HepG2 (cell line): ENCODE measurements at regions not wholly inside any gene's neighbourhood (a gene's known extent, or its start where the extent isn't known, plus 50 kb on each side); places are given as distances from the start of the nearest gene placed in this dataset.

ENCODE experiments used
- ATF7 ChIP-seq, 2 experiments: fragments of 450-650 bp in 1 of 2; sonication (generic) in 1 of 2; formaldehyde crosslinking in 1 of 2; IDR thresholded peaks; 2 replicates each; pipeline versions ENCODE4 v1.4.0 to v1.6.1; 2016 to 2020; ENCODE audit warnings: antibody characterized with exemption in 1 of 2, mild to moderate bottlenecking in 1 of 2, missing genetic modification reagents in 1 of 2
- CAMTA2 ChIP-seq: sonication (generic); formaldehyde crosslinking; IDR thresholded peaks from 2 replicates; pipeline ENCODE4 v1.4.0; 2020; ENCODE audit warnings: mild to moderate bottlenecking, missing genetic modification reagents, borderline replicate concordance
- FOXK2 ChIP-seq: fragments of 450-650 bp; IDR thresholded peaks from 2 replicates; pipeline ENCODE4 v1.6.1; 2016
- GFI1 ChIP-seq: sonication (generic); formaldehyde crosslinking; IDR thresholded peaks from 2 replicates; pipeline ENCODE4 v1.5.0; 2020; ENCODE audit warnings: missing genetic modification reagents, mild to moderate bottlenecking, borderline replicate concordance
- HHEX ChIP-seq: IDR thresholded peaks from 2 replicates; pipeline ENCODE4 v1.6.1; 2016; ENCODE audit warnings: control low read depth
- KDM4B ChIP-seq: sonication (generic); formaldehyde crosslinking; IDR thresholded peaks from 2 replicates; pipeline ENCODE4 v1.4.0; 2020; ENCODE audit warnings: missing genetic modification reagents
- KDM5B ChIP-seq: sonication (generic); formaldehyde crosslinking; IDR thresholded peaks from 2 replicates; pipeline ENCODE4 v1.4.0; 2020; ENCODE audit warnings: missing genetic modification reagents, mild to moderate bottlenecking, borderline replicate concordance
- MATR3 ChIP-seq: sonication (generic); formaldehyde crosslinking; IDR thresholded peaks from 2 replicates; pipeline ENCODE4 v1.4.0; 2020; ENCODE audit warnings: missing genetic modification reagents
- MLX ChIP-seq: IDR thresholded peaks from 2 replicates; pipeline ENCODE4 v1.6.1; 2016
- PRDM10 ChIP-seq: sonication (generic); formaldehyde crosslinking; IDR thresholded peaks from 2 replicates; pipeline ENCODE4 v1.4.0; 2020; ENCODE audit warnings: low read depth, missing genetic modification reagents
- REL ChIP-seq: sonication (generic); formaldehyde crosslinking; conservative IDR thresholded peaks from 2 replicates; pipeline ENCODE4 v1.8.0; 2022; ENCODE audit warnings: mild to moderate bottlenecking, missing genetic modification reagents, moderate library complexity
- TARDBP ChIP-seq: sonication (generic); formaldehyde crosslinking; IDR thresholded peaks from 2 replicates; pipeline ENCODE4 v1.8.0; 2022; ENCODE audit warnings: mild to moderate bottlenecking, missing genetic modification reagents
- ZNF121 ChIP-seq: sonication (generic); formaldehyde crosslinking; IDR thresholded peaks from 2 replicates; pipeline ENCODE4 v1.5.0; 2020; ENCODE audit warnings: mild to moderate bottlenecking, missing genetic modification reagents
- ZNF451 ChIP-seq: sonication (generic); formaldehyde crosslinking; IDR thresholded peaks from 2 replicates; pipeline ENCODE4 v1.5.0; 2020; ENCODE audit warnings: mild to moderate bottlenecking, missing genetic modification reagents
- ZNF570 ChIP-seq: sonication (generic); formaldehyde crosslinking; IDR thresholded peaks from 2 replicates; pipeline ENCODE4 v1.4.0; 2020; ENCODE audit warnings: mild to moderate bottlenecking, missing genetic modification reagents, borderline replicate concordance
- ZNF674 ChIP-seq: sonication (generic); formaldehyde crosslinking; IDR thresholded peaks from 2 replicates; pipeline ENCODE4 v1.5.0; 2020; ENCODE audit warnings: low read depth, mild to moderate bottlenecking, missing genetic modification reagents
- ZNF891 ChIP-seq: sonication (generic); formaldehyde crosslinking; IDR thresholded peaks from 2 replicates; pipeline ENCODE4 v1.5.0; 2020; ENCODE audit warnings: mild to moderate bottlenecking, missing genetic modification reagents
- TF ChIP-seq, protein P1 (sequence below): sonication (generic); formaldehyde crosslinking; IDR thresholded peaks from 2 replicates; pipeline ENCODE4 v1.4.0; 2020; ENCODE audit warnings: mild to moderate bottlenecking, missing genetic modification reagents, borderline replicate concordance

- TF ChIP-seq, protein P1, sequence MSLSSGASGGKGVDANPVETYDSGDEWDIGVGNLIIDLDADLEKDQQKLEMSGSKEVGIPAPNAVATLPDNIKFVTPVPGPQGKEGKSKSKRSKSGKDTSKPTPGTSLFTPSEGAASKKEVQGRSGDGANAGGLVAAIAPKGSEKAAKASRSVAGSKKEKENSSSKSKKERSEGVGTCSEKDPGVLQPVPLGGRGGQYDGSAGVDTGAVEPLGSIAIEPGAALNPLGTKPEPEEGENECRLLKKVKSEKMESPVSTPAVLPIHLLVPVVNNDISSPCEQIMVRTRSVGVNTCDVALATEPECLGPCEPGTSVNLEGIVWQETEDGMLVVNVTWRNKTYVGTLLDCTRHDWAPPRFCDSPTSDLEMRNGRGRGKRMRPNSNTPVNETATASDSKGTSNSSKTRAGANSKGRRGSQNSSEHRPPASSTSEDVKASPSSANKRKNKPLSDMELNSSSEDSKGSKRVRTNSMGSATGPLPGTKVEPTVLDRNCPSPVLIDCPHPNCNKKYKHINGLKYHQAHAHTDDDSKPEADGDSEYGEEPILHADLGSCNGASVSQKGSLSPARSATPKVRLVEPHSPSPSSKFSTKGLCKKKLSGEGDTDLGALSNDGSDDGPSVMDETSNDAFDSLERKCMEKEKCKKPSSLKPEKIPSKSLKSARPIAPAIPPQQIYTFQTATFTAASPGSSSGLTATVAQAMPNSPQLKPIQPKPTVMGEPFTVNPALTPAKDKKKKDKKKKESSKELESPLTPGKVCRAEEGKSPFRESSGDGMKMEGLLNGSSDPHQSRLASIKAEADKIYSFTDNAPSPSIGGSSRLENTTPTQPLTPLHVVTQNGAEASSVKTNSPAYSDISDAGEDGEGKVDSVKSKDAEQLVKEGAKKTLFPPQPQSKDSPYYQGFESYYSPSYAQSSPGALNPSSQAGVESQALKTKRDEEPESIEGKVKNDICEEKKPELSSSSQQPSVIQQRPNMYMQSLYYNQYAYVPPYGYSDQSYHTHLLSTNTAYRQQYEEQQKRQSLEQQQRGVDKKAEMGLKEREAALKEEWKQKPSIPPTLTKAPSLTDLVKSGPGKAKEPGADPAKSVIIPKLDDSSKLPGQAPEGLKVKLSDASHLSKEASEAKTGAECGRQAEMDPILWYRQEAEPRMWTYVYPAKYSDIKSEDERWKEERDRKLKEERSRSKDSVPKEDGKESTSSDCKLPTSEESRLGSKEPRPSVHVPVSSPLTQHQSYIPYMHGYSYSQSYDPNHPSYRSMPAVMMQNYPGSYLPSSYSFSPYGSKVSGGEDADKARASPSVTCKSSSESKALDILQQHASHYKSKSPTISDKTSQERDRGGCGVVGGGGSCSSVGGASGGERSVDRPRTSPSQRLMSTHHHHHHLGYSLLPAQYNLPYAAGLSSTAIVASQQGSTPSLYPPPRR, result no peak; the same call in 1 of the 2 replicates
- TF ChIP-seq TARDBP (CRISPR knock-in tag) (peak; percentile 55; the same call in 1 of the 2 replicates), CAMTA2 (0 out of 2 replicates have a peak, but pooled peaks have one; percentile 51), ZNF674 (no peak), ATF7 (IDR thresholded peaks at IDR 0.05) (no peak), ATF7 (CRISPR knock-in tag; IDR thresholded peaks at IDR 0.05) (no peak; the same call in 1 of the 2 replicates), FOXK2 (no peak), REL (no peak), PRDM10 (no peak), HHEX (CRISPR knock-in tag) (no peak), GFI1 (CRISPR knock-in tag) (0 out of 2 replicates have a peak, but pooled peaks have one; percentile 20), ZNF570 (CRISPR knock-in tag) (0 out of 2 replicates have a peak, but pooled peaks have one; percentile 33), KDM5B (peak; percentile 66), ZNF891 (peak; percentile 30; the same call in 1 of the 2 replicates), MATR3 (CRISPR knock-in tag) (no peak), MLX (no peak), ZNF121 (CRISPR knock-in tag) (no peak), KDM4B (peak; percentile 59; the same call in 1 of the 2 replicates), ZNF451 (CRISPR knock-in tag) (0 out of 2 replicates have a peak, but pooled peaks have one; percentile 75)
Observed at GRCh38 chr2:200054681-200055468, 99.5 kb downstream of the MAIP1 start (continued).
